Urothelium cell line (cell line): ENCODE measurements at regions not wholly inside any gene's neighbourhood (a gene's known extent, or its start where the extent isn't known, plus 50 kb on each side); places are given as distances from the start of the nearest gene placed in this dataset.

Experiments
- DNase-seq: peaks from one replicate; pipeline ENCODE4 v3.0.0; 2011; ENCODE audit warnings: low spot score, mixed read lengths
- FAIRE-seq: peaks from 2 replicates; lab custom pipeline; 2011; peaks lifted over from hg19 to GRCh38; lab: Jason Lieb, UNC

DNA sequence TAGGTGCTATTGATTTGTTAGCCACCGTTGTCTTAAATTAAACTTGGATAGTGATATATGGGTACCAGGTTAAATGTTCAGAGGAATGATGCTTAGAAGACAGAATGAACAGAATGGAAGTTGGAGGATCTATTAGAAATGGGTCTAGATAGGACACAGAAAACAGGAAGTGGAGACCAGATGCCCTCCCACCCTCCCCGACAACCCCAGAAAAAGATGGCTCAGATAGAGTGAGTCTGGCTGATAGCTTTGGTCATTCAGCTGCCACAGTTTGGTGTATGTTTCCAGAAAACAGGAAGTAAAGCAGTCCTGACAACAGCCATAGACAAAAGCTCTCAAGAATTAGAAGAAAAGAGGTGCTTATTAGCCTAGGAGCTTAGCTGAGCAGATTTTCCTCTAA, 71.5 kb upstream of the DSG1 start:
- FAIRE-seq (no peak), DNase-seq (no peak)

- DNase-seq (no peak), FAIRE-seq (no peak)
These were observed 70.3 kb upstream of the DSG1 start for GRCh38 chr18:31247574-31248199.

DNA sequence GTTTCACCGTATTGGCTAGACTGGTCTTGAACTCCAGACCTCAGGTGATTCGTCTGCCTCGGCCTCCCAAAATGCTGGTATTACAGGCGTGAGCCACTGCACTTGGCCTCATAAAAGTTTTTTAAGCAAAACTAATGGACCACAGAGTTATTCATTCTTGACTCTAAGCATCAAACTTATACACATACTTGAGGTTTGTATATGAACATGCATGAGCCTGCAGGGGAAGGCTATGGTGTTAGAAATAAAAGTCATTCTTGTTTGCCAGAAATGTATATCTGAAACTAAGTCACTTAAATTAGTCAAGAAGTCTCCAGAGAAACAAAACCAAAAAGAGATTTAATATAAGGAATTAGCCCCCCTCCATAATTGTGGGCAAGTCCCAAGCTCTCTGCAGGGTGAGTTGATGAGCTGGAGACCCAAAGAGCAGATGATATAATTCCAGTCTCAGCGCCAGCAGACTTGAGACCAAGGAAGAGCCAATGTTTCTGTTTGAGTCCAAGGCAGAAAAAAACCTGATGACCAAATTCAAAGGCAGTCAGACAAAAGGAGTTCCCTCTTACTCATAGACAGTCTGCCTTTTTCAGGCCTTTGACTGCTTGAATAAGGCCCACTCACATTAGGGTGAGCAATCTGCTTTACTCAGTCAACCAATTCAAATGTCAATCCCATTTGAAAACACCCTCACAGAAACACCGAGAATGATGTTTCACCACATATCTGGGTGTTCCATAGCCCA, 69.0 kb upstream of the DSG1 start:
- DNase-seq: no peak
- FAIRE-seq: no peak

DNA sequence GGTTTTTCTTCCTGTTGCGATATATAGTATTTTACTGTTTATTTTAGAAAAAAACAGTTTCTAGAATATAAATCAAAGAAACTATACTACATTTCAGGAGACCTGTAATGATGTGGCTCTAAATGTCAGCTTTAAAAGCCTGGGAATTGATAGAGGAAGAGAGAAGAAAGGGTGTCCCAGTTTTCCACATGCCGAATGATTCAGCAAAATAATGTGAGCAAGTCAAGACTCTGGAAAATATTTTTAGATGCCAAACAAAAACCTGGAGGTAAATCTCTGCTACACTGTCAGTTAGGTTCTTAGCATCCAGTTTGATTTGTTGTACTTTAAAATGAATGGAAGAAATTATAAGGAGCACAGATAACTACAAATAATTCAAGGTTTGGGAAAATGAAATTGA, 67.1 kb upstream of the DSG1 start:
- DNase-seq: no peak
- FAIRE-seq: no peak

DNA sequence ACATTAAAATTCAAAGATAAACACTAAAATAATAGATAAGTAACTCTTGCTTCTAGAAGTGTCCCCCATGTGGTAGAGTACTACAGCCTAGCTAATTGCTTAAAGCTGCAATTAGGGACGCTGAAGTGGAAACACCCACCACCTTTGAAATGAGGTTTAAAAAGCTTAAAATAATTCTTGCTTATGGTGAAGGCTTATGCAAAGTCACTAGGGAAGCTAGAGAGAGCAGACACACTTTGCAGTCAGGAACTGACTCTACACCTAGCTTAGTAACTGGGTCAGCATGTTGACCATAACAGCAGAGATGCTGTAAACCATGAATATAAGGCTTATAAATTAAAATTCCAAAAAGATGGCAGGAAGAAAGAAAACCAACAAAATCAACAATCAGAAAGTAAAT, 65.4 kb upstream of the DSG1 start:
- FAIRE-seq: no peak

DNA sequence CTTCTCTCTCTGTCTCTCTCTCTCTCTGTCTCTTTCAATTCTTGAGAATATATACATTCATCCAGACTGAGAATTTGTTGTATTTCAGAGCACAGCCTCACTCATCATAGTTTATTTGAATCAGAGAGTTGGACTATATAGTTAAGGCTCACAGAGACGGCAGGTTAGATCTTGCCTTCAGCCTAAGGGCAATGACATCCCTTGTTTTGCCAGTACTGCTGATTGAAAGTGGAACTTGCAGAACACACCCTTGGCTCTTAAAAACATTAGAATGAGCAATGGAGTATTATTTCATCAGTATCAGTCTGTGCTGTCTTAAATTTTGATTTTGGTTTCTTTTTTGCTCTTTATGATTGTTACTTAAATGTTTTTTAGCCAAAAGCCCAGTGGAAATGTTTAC, 62.0 kb upstream of the DSG1 start:
- DNase-seq: no peak
- FAIRE-seq: no peak

More for the DNA sequence above, 65.4 kb upstream of the DSG1 start:
- no peak for DNase-seq

DNA sequence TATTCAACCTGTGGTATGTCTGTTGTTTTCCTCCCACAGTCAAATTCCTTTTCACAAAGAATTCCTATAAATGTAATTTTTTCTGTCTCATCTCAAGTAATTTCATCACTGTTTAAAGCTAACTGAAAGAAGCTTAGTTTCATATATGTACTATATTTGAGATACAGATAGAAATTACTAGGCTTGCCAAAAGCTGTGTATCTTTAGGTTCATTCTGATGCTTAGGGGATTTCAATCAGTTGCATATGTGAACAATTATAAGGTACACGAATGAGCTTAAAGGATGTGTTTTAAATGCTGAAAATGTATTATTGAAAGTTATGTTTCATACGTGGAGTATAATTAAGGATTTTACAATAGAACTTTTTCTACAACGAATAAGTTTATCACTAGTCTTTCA, 59.2 kb upstream of the DSG1 start:
- FAIRE-seq (no peak), DNase-seq (no peak)

- DNase-seq (no peak), FAIRE-seq (no peak)
These were observed 56.0 kb upstream of the DSG1 start for GRCh38 chr18:31261792-31262582.

GRCh38 chr18:31267823-31268481, 50.0 kb upstream of the DSG1 start:
- FAIRE-seq (no peak), DNase-seq (no peak)
